ENCODE measurements at regions not wholly inside any gene's neighbourhood (a gene's known extent, or its start where the extent isn't known, plus 50 kb on each side); places are given as distances from the start of the nearest gene placed in this dataset.

- TF ChIP-seq ZNF462 (CRISPR knock-in tag; IDR thresholded peaks at IDR 0.05), result no peak
- no peak for TF ChIP-seq ZNF331 (CRISPR knock-in tag; IDR thresholded peaks at IDR 0.05; ENCODE audit: low read depth)
- no peak for TF ChIP-seq EZH2 (IDR thresholded peaks at IDR 0.05; ENCODE audit: low read depth, unreplicated experiment)
- TF ChIP-seq POLR2AphosphoS5 (IDR thresholded peaks at IDR 0.05; ENCODE audit: low read depth), result no peak
- no peak for TF ChIP-seq ZNF114 (CRISPR knock-in tag; IDR thresholded peaks at IDR 0.05)
- TF ChIP-seq STAT1 (IDR thresholded peaks at IDR 0.05; ENCODE audit: unreplicated experiment), result no peak
- TF ChIP-seq CREB1 (CRISPR knock-in tag; IDR thresholded peaks at IDR 0.05; ENCODE audit: low read depth), result no peak
- no peak for TF ChIP-seq EZH2phosphoT487 (IDR thresholded peaks at IDR 0.05; ENCODE audit: unreplicated experiment)
- no peak for TF ChIP-seq REST (IDR thresholded peaks at IDR 0.05; ENCODE audit: unreplicated experiment)
- no peak for TF ChIP-seq NANOG (IDR thresholded peaks at IDR 0.05; ENCODE audit: borderline replicate concordance)
These were observed 158.3 kb upstream of the SEL1L start (continued) for GRCh38 chr14:81691931-81692330.

Measured in GM23338 (cell line).